WTC11 (cell line): ENCODE measurements at regions not wholly inside any gene's neighbourhood (a gene's known extent, or its start where the extent isn't known, plus 50 kb on each side); places are given as distances from the start of the nearest gene placed in this dataset.

Source experiments
- ATAC-seq: fragments of 200-7000 bp; cut with Tn5 transposase; 2 replicates; pipeline ENCODE4 v1.10.0; 2021; ENCODE audit warnings: mild to moderate bottlenecking, moderate library complexity
- CTCF ChIA-PET: fragments of 300-600 bp; sonication (Branson Sonifier 250); formaldehyde crosslinking; loops from one replicate; lab custom pipeline; 2021; ENCODE audit warnings: antibody characterized with exemption; lab: Charles Lee
- POLR2A ChIA-PET: fragments of 350-600 bp; sonication (Branson Sonifier 250); formaldehyde crosslinking; loops from one replicate; lab custom pipeline; 2021; ENCODE audit warnings: antibody characterized with exemption; lab: Charles Lee
- DNase-seq: peaks from one replicate; pipeline ENCODE4 v3.0.0; 2021; ENCODE audit warnings: low spot score
- H3K27ac Mint-ChIP-seq: 2 replicates; pipeline ENCODE4 v1.8.0; 2021; ENCODE audit warnings: mixed read lengths
- H3K27me3 Mint-ChIP-seq: 2 replicates; pipeline ENCODE4 v1.8.0; 2021; ENCODE audit warnings: low read depth, mild to moderate bottlenecking, moderate library complexity, mixed read lengths
- H3K36me3 Mint-ChIP-seq: 2 replicates; pipeline ENCODE4 v1.8.0; 2021; ENCODE audit warnings: mixed read lengths
- H3K4me1 Mint-ChIP-seq: 2 replicates; pipeline ENCODE4 v1.8.0; 2022; ENCODE audit warnings: mixed read lengths
- H3K4me3 Mint-ChIP-seq: 2 replicates; pipeline ENCODE4 v1.8.0; 2021; ENCODE audit warnings: mild to moderate bottlenecking, moderate library complexity, mixed read lengths
- H3K9me3 Mint-ChIP-seq: 2 replicates; pipeline ENCODE4 v1.8.0; 2021; ENCODE audit warnings: mixed read lengths
- CREM ChIP-seq: sonication (generic); formaldehyde crosslinking; IDR thresholded peaks from 2 replicates; pipeline ENCODE4 v1.8.1; 2022; ENCODE audit warnings: mild to moderate bottlenecking, missing genetic modification reagents, moderate library complexity
- ELF4 ChIP-seq: sonication (generic); formaldehyde crosslinking; IDR thresholded peaks from 2 replicates; pipeline ENCODE4 v1.8.1; 2022; ENCODE audit warnings: low read depth, mild to moderate bottlenecking, moderate library complexity, missing genetic modification reagents
- HMGA2 ChIP-seq: fragments of 250-450 bp; sonication (Bioruptor Pico); IDR thresholded peaks from 2 replicates; pipeline ENCODE4 v1.4.0; 2021; ENCODE audit warnings: mild to moderate bottlenecking, moderate library complexity
- JAZF1 ChIP-seq: fragments of 250-450 bp; sonication (Bioruptor Pico); IDR thresholded peaks from 2 replicates; pipeline ENCODE4 v1.9.0; 2021; ENCODE audit warnings: moderate library complexity, mild to moderate bottlenecking, inconsistent platforms
- MXD4 ChIP-seq: fragments of 250-450 bp; sonication (Bioruptor Pico); IDR thresholded peaks from 2 replicates; pipeline ENCODE4 v1.8.0; 2021; ENCODE audit warnings: mild to moderate bottlenecking, moderate library complexity, borderline replicate concordance
- NFYB ChIP-seq: sonication (generic); formaldehyde crosslinking; conservative IDR thresholded peaks from 2 replicates; pipeline ENCODE4 v1.8.0; 2022; ENCODE audit warnings: low read depth, missing genetic modification reagents
- NR3C1 ChIP-seq: sonication (generic); formaldehyde crosslinking; conservative IDR thresholded peaks from 2 replicates; pipeline ENCODE4 v1.8.1; 2023; ENCODE audit warnings: low read depth, mild to moderate bottlenecking, missing genetic modification reagents
- OVOL2 ChIP-seq: fragments of 250-450 bp; sonication (Bioruptor Pico); IDR thresholded peaks from 2 replicates; pipeline ENCODE4 v1.9.0; 2021; ENCODE audit warnings: mild to moderate bottlenecking, borderline replicate concordance
- RORB ChIP-seq: fragments of 250-450 bp; sonication (Bioruptor Pico); IDR thresholded peaks from 2 replicates; pipeline ENCODE4 v1.9.0; 2021; ENCODE audit warnings: mild to moderate bottlenecking
- SMAD3 ChIP-seq: sonication (generic); formaldehyde crosslinking; IDR thresholded peaks from 2 replicates; pipeline ENCODE4 v1.8.0; 2022; ENCODE audit warnings: missing genetic modification reagents, mild to moderate bottlenecking, borderline replicate concordance
- SOX15 ChIP-seq: fragments of 250-450 bp; sonication (Bioruptor Pico); IDR thresholded peaks from 2 replicates; pipeline ENCODE4 v1.9.0; 2021; ENCODE audit warnings: mild to moderate bottlenecking
- TEAD1 ChIP-seq: sonication (generic); formaldehyde crosslinking; IDR thresholded peaks from 2 replicates; pipeline ENCODE4 v1.8.0; 2022; ENCODE audit warnings: mild to moderate bottlenecking, missing genetic modification reagents
- TP53 ChIP-seq: sonication (generic); formaldehyde crosslinking; IDR thresholded peaks from 2 replicates; pipeline ENCODE4 v1.8.1; 2023; ENCODE audit warnings: mild to moderate bottlenecking, missing genetic modification reagents
- ZNF121 ChIP-seq: sonication (generic); formaldehyde crosslinking; IDR thresholded peaks from 2 replicates; pipeline ENCODE4 v1.8.0; 2023; ENCODE audit warnings: missing genetic modification reagents
- ZNF416 ChIP-seq: fragments of 250-450 bp; sonication (Bioruptor Pico); IDR thresholded peaks from 2 replicates; pipeline ENCODE4 v1.9.0; 2021; ENCODE audit warnings: mild to moderate bottlenecking, inconsistent platforms
- ZNF423 ChIP-seq: fragments of 250-450 bp; sonication (Bioruptor Pico); IDR thresholded peaks from 2 replicates; pipeline ENCODE4 v2.1.2; 2022; ENCODE audit warnings: mild to moderate bottlenecking, moderate library complexity
- TF ChIP-seq, protein P1 (sequence below): sonication (generic); formaldehyde crosslinking; IDR thresholded peaks from 2 replicates; pipeline ENCODE4 v1.8.0; 2023; ENCODE audit warnings: mild to moderate bottlenecking, missing genetic modification reagents
- TF ChIP-seq, protein P2 (sequence below): sonication (generic); formaldehyde crosslinking; IDR thresholded peaks from 2 replicates; pipeline ENCODE4 v1.8.1; 2023; ENCODE audit warnings: mild to moderate bottlenecking, missing genetic modification reagents, moderate library complexity
- TF ChIP-seq, protein P3 (sequence below): sonication (generic); formaldehyde crosslinking; IDR thresholded peaks from 2 replicates; pipeline ENCODE4 v1.8.1; 2022; ENCODE audit warnings: low read depth, missing genetic modification reagents, borderline replicate concordance
- TF ChIP-seq, protein P4 (sequence below): sonication (generic); formaldehyde crosslinking; conservative IDR thresholded peaks from 2 replicates; pipeline ENCODE4 v1.8.1; 2023; ENCODE audit warnings: mild to moderate bottlenecking, low read depth, missing genetic modification reagents, moderate library complexity
- TF ChIP-seq, protein P5 (sequence below): fragments of 250-450 bp; sonication (Bioruptor Pico); IDR thresholded peaks from 2 replicates; pipeline ENCODE4 v1.9.0; 2021; ENCODE audit warnings: moderate library complexity, mild to moderate bottlenecking, inconsistent platforms, borderline replicate concordance
- TF ChIP-seq, protein P6 (sequence below): sonication (generic); formaldehyde crosslinking; IDR thresholded peaks from 2 replicates; pipeline ENCODE4 v1.8.0; 2022; ENCODE audit warnings: missing genetic modification reagents

DNA sequence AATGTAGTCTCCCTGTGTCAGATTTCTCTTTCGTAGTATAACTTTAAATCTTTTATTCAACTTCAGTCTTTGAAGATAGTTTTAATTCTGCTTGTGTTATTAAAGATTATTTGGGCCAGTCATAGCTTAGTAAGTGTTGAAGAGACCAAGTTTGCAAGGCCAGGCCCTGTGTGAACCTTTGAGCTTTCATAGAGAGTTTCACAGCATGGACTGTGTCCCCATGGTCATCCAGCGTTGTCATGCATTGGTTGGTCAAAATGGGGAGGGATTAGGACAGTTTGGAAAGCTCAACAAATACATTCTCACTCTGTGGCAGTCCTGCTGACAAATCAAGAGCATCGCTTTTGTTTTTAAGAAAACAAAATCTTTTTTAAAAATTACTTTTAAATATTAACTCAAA lies 74.6 kb upstream of the FAM83B start:
- H3K4me3 Mint-ChIP-seq, result no peak overlapping the region
- TF ChIP-seq ZNF121 (CRISPR knock-in tag) (no peak), ELF4 (no peak), SOX15 (CRISPR knock-in tag) (no peak)
- TF ChIP-seq, protein P1, sequence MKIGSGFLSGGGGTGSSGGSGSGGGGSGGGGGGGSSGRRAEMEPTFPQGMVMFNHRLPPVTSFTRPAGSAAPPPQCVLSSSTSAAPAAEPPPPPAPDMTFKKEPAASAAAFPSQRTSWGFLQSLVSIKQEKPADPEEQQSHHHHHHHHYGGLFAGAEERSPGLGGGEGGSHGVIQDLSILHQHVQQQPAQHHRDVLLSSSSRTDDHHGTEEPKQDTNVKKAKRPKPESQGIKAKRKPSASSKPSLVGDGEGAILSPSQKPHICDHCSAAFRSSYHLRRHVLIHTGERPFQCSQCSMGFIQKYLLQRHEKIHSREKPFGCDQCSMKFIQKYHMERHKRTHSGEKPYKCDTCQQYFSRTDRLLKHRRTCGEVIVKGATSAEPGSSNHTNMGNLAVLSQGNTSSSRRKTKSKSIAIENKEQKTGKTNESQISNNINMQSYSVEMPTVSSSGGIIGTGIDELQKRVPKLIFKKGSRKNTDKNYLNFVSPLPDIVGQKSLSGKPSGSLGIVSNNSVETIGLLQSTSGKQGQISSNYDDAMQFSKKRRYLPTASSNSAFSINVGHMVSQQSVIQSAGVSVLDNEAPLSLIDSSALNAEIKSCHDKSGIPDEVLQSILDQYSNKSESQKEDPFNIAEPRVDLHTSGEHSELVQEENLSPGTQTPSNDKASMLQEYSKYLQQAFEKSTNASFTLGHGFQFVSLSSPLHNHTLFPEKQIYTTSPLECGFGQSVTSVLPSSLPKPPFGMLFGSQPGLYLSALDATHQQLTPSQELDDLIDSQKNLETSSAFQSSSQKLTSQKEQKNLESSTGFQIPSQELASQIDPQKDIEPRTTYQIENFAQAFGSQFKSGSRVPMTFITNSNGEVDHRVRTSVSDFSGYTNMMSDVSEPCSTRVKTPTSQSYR (CRISPR knock-in tag), result no peak
- TF ChIP-seq, all 79 proteins: peak for 0
- POLR2A ChIA-PET, result no interaction called here
- Mint-ChIP-seq H3K27ac (no peak overlapping the region), H3K36me3 (no peaks in the 10 kb centered on the region), H3K9me3 (peaks cover 6% of the 10 kb centered on the region; the same call in 1 of the 2 replicates), H3K27me3 (no peaks in the 10 kb centered on the region), H3K4me1 (peaks cover 3% of the 10 kb centered on the region)
- CTCF ChIA-PET, result no interaction called here
- DNase-seq (no peak), ATAC-seq (no peak)

DNA sequence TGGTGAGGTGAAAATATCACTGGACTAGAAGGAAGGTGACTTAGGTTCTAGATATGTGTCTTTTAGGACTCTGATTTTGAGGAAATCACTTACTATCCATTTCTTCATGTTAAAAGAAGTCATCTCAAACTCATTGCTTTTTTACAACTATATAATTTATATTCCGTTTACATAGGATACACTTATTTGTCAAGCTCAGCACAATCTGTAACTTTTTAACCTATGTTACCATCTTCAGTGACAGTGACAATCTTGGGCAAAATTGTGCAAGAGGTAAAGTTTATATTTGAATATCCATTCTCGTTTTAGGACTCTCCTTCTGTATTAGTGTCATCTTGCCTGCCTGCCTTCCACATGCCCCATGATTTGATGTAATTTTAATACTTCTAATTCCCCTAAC lies 74.0 kb upstream of the FAM83B start:
- Mint-ChIP-seq H3K36me3 (no peaks in the 10 kb centered on the region), H3K4me3 (no peak overlapping the region), H3K27me3 (no peaks in the 10 kb centered on the region), H3K4me1 (peaks cover 9% of the 10 kb centered on the region), H3K9me3 (peaks cover 10% of the 10 kb centered on the region), H3K27ac (no peak overlapping the region)
- POLR2A ChIA-PET, result no interaction called here
- CTCF ChIA-PET, result no interaction called here
- DNase-seq, result no peak
- no peak for ATAC-seq
- TF ChIP-seq ZNF423 (no peak), NR3C1 (CRISPR knock-in tag) (no peak), OVOL2 (CRISPR knock-in tag) (no peak), TEAD1 (no peak), HMGA2 (CRISPR knock-in tag) (no peak), ZNF121 (CRISPR knock-in tag) (no peak), RORB (CRISPR knock-in tag) (no peak), ZNF416 (CRISPR knock-in tag) (no peak)
- TF ChIP-seq, protein P2, sequence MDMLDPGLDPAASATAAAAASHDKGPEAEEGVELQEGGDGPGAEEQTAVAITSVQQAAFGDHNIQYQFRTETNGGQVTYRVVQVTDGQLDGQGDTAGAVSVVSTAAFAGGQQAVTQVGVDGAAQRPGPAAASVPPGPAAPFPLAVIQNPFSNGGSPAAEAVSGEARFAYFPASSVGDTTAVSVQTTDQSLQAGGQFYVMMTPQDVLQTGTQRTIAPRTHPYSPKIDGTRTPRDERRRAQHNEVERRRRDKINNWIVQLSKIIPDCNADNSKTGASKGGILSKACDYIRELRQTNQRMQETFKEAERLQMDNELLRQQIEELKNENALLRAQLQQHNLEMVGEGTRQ (CRISPR knock-in tag), result no peak
- TF ChIP-seq, protein P3, sequence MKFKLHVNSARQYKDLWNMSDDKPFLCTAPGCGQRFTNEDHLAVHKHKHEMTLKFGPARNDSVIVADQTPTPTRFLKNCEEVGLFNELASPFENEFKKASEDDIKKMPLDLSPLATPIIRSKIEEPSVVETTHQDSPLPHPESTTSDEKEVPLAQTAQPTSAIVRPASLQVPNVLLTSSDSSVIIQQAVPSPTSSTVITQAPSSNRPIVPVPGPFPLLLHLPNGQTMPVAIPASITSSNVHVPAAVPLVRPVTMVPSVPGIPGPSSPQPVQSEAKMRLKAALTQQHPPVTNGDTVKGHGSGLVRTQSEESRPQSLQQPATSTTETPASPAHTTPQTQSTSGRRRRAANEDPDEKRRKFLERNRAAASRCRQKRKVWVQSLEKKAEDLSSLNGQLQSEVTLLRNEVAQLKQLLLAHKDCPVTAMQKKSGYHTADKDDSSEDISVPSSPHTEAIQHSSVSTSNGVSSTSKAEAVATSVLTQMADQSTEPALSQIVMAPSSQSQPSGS (CRISPR knock-in tag), result no peak
- TF ChIP-seq, protein P4, sequence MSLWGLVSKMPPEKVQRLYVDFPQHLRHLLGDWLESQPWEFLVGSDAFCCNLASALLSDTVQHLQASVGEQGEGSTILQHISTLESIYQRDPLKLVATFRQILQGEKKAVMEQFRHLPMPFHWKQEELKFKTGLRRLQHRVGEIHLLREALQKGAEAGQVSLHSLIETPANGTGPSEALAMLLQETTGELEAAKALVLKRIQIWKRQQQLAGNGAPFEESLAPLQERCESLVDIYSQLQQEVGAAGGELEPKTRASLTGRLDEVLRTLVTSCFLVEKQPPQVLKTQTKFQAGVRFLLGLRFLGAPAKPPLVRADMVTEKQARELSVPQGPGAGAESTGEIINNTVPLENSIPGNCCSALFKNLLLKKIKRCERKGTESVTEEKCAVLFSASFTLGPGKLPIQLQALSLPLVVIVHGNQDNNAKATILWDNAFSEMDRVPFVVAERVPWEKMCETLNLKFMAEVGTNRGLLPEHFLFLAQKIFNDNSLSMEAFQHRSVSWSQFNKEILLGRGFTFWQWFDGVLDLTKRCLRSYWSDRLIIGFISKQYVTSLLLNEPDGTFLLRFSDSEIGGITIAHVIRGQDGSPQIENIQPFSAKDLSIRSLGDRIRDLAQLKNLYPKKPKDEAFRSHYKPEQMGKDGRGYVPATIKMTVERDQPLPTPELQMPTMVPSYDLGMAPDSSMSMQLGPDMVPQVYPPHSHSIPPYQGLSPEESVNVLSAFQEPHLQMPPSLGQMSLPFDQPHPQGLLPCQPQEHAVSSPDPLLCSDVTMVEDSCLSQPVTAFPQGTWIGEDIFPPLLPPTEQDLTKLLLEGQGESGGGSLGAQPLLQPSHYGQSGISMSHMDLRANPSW (CRISPR knock-in tag), result no peak
- TF ChIP-seq, protein P5, sequence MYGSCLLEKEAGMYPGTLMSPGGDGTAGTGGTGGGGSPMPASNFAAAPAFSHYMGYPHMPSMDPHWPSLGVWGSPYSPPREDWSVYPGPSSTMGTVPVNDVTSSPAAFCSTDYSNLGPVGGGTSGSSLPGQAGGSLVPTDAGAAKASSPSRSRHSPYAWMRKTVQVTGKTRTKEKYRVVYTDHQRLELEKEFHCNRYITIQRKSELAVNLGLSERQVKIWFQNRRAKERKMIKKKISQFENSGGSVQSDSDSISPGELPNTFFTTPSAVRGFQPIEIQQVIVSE (CRISPR knock-in tag), result no peak

DNA sequence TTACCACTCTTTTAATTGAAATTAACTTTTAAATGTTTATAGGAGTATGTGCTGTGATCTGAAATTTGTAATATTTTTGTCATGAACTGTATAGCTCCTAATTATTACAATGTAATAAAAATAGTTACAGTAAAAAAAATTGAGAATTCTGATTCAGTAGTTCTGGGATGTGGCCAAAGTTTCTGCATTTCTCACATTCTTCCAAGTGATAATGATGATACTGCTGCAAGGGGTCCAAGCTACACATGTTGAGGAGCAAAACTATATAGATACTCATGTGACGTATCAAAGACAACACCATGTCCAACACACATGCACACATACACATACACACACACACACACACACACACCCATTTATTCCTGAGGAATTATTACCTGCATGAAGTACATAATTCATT lies 71.0 kb upstream of the FAM83B start:
- Mint-ChIP-seq H3K4me3 (no peak overlapping the region), H3K9me3 (peaks cover 11% of the 10 kb centered on the region), H3K27me3 (no peaks in the 10 kb centered on the region), H3K4me1 (peaks cover 10% of the 10 kb centered on the region), H3K36me3 (no peaks in the 10 kb centered on the region), H3K27ac (no peak overlapping the region)
- ATAC-seq (no peak), DNase-seq (no peak)
- CTCF ChIA-PET, result no interaction called here
- POLR2A ChIA-PET, result no interaction called here
- TF ChIP-seq MXD4 (CRISPR knock-in tag) (no peak), JAZF1 (CRISPR knock-in tag) (no peak), NR3C1 (CRISPR knock-in tag) (no peak), CREM (CRISPR knock-in tag) (no peak), NFYB (CRISPR knock-in tag) (no peak), TP53 (no peak), ZNF121 (CRISPR knock-in tag) (no peak), SMAD3 (CRISPR knock-in tag) (no peak)
- TF ChIP-seq, protein P6, sequence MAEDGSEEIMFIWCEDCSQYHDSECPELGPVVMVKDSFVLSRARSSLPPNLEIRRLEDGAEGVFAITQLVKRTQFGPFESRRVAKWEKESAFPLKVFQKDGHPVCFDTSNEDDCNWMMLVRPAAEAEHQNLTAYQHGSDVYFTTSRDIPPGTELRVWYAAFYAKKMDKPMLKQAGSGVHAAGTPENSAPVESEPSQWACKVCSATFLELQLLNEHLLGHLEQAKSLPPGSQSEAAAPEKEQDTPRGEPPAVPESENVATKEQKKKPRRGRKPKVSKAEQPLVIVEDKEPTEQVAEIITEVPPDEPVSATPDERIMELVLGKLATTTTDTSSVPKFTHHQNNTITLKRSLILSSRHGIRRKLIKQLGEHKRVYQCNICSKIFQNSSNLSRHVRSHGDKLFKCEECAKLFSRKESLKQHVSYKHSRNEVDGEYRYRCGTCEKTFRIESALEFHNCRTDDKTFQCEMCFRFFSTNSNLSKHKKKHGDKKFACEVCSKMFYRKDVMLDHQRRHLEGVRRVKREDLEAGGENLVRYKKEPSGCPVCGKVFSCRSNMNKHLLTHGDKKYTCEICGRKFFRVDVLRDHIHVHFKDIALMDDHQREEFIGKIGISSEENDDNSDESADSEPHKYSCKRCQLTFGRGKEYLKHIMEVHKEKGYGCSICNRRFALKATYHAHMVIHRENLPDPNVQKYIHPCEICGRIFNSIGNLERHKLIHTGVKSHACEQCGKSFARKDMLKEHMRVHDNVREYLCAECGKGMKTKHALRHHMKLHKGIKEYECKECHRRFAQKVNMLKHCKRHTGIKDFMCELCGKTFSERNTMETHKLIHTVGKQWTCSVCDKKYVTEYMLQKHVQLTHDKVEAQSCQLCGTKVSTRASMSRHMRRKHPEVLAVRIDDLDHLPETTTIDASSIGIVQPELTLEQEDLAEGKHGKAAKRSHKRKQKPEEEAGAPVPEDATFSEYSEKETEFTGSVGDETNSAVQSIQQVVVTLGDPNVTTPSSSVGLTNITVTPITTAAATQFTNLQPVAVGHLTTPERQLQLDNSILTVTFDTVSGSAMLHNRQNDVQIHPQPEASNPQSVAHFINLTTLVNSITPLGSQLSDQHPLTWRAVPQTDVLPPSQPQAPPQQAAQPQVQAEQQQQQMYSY (CRISPR knock-in tag), result no peak
